GM21381 (cell line): ENCODE measurements at regions not wholly inside any gene's neighbourhood (a gene's known extent, or its start where the extent isn't known, plus 50 kb on each side); places are given as distances from the start of the nearest gene placed in this dataset.

Experiments
- ATAC-seq: cut with Tn5 transposase; IDR thresholded peaks from one replicate; pipeline ENCODE4 v1.9.1; 2021; ENCODE audit warnings: mild to moderate bottlenecking, moderate library complexity; ENCODE audit not compliant: unreplicated experiment

DNA sequence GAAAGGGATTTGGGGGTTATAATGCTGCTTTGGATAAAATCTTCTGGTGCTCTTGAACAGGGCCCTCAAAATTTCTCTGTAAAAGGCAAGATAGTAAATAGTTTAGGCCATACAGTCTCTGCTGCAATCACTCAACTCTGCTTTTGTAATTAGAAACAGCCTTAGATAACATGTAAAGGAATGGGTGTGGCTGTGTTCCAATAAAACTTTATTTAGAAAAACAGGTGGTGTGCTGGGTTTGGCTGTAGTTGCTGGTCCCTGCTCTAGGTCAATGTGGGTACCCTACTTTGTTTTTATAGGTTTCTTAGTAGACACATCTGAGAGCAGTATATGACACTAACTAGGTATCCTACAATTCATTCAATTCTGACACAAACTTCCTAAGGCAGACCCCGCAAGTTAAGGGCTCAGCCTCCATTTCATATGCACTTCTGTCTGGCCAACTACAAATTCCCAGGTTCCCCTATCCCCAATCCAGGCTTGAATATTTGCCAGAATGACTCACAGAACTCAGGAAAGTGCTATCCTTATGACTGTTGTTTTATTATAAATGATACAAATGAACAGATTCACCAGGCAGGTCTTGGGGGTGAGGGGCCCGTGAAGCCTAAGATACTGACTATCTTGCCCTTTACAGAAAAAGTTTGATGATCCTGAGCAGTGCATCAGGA lies 349.9 kb downstream of the RPS24 start:
- ATAC-seq: no peak

DNA sequence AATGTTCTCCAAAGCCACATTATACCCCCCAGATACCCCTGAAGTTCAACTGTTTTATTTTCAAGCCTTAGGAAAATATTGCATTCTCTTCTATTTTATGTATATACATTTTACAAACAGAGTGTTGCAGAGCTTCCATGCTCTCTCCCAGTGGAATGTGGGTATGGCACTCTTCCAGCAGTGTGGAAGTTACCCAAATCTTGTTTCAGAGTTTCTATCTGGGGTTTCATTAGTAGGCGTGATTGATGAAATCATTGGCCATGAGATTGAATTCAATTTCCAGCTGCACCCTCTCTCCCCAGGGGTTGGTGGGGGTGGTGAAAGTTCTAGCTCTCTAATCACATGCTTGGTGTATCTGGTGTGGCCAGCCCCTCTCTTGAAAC lies 350.4 kb downstream of the RPS24 start:
- ATAC-seq: no peak

DNA sequence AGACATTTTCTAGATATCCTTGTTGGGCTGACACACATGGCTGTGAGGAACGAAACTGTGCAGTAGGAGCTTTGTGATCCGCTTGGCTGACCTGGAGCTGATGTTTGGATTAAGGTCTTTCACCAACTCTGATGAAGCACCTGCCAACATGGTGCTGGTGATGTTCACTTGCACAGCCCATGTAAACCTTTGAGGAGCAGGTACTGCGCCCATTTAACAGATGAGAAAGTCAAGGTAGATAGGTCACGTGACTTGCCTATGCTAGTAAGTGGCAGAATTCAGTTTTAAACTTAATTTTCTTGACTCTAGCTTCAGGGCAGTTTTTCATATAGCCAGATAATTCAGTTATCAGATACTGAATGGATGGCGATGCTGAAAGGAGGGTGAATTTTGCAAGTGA lies 351.9 kb downstream of the RPS24 start:
- ATAC-seq: no peak

DNA sequence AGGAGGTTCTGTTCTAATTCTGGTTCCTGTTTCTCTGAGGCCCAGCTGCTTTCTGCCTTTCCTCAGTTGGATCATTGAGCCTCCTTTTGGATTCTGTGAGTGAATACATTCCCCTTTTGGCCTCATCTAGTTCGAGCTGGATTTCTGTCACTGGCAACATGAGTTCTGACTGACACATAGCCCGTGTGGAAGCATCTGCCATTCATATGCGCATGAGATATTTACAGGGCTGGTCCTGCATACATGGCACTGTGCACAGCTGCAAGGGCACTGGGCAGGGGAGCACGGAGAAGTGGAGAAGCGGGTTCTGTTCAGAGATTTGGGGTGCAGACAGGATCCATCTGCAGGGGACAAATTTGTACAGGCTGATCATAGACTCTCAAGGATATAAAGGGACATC lies 352.8 kb downstream of the RPS24 start:
- no peak for ATAC-seq

DNA sequence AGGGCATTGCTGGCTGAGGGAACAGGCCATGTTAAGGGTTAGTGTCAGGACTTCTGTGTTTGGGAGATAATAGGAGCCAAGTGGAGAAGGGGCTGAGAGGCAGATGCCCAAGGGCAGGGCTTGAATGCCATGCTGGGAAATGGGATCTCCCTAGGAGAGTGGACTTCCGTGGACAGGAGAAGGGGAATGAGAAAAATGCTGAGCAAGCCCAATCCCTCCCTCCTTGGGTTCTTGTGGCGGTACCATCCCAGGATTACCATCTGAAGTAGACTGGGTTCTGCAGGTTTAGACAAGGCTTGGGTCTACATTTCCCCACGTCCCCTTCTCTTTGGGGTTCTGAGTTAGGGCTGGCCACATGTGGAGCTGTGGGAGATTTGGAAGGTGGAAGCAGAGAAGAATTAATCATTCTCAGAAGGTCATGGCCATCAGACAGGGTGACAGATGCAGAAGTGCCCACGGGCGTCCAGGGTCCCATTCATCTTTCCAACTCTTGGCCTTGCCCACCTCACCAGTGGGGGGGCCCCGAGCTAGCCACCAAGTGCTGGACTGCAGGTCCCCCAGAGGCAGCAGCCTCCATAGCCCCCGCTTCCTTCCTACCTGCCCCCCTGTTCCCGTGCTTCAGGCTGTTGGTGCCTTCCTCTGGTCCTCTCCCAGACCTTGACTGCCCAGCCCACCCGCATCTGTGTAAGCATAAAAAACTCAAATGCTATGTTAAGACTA lies 354.8 kb downstream of the RPS24 start:
- no peak for ATAC-seq

DNA sequence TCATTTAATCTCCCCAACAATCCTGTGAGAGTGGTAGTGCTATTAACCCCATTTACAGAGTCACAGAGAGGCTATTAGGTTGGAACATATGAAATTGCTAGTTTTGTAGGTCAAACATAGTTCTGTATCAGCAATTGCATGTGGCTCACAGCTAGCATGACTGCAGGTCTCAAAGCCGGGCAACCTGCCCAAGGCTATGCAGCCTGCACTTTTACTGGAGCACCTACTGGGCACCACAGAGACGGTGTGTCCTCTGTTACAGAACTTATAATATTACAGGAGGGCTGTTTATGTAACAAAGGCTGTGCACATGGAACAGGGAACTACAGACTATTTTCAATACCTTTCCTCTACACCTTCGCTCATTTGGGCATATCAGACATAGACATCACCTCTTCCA lies 355.8 kb downstream of the RPS24 start:
- ATAC-seq: no peak

DNA sequence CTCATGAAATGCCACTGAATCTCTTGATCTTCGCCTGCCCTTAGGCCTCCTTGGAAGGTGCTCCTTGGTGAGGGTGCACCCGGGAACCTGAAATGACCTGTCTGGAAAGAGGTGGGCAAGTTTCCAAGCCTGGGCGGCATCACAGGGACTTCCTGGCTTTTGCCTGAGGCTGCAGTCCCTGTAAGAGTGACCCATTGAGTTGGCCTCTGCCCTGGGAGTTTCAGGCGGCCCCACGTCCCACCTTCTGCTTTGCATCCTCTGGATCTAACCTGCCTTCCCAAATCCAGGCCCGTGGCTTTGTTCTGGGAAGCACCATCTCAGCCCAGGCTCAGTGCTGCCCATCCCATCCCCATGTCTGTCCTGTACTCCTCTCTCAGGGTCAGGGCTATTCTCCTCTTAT lies 356.4 kb downstream of the RPS24 start:
- ATAC-seq: no peak

DNA sequence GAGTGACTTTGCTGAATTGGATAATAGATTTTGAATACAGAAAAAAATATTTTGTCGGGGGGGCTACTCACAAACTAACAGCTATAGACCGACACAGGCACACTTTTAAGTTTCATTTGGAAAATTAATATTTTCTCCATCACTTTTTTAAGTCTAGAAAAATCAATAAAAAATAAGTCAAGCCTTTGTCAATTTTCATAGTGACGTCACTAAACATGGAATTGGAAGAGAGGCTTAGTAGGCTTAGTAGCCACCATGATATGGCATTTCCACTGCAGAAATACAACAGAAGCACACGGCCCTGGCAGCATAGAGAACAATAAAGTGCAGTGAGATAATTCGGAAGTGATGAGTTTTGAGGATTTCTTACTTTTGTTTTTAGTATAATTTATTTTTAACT lies 357.2 kb downstream of the RPS24 start:
- no peak for ATAC-seq

DNA sequence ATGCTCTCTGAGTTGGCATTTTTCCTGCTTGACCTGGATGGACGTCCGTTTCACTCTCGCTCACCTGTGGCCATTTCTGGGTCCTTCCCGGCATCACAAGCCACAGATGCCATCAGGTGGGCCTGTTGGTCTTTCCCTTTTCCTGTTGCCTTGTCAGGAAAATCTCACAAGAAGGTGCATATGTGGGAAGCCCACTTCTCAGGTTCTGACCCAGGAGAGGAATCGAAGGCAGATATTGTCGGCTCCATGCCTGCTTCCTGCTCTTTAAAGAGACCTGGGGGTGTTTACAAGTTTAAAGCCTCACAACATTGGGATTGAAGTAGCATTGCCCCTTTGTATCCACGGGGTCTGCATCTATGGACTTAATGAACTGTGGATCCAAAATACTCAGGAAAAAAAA lies 357.9 kb downstream of the RPS24 start:
- no peak for ATAC-seq

DNA sequence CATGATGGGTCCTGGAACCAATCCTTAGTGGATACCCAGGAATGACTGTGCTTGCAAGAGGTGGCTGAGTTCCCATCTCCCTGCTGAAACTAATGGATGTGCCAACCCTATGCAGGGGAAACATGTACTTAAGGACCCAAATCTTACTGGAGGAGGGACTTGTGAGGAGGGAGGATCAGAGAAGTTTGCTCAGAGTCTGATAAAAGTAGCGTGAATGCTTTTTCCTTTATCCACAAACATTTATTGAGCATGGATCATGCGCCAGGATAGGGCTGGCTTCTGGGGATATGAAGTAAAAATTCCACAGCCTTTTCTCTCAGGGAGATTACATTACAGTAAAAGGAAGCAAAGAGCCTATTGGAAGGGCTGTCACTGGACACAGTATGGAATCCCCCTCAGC lies 358.5 kb downstream of the RPS24 start:
- no peak for ATAC-seq

DNA sequence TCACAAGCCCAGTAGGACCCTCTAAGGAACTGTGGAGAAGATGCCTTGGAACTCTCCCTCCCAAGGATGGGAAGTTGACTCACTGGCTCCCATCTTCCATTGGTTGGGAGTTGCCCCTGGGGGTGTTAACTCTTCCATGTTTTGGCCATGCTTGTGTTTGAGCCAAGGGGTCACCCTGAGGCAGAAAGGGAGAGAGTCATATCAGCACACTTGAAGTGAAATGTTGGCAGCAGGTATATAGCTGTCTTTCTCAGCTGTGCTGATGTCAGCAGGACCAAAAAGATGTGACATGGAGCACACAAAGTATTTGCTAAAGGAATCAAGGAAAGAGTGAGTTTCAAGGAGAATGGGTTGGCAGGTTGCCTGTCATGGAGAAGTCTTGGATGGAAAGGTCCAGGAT lies 359.4 kb downstream of the RPS24 start:
- no peak for ATAC-seq

DNA sequence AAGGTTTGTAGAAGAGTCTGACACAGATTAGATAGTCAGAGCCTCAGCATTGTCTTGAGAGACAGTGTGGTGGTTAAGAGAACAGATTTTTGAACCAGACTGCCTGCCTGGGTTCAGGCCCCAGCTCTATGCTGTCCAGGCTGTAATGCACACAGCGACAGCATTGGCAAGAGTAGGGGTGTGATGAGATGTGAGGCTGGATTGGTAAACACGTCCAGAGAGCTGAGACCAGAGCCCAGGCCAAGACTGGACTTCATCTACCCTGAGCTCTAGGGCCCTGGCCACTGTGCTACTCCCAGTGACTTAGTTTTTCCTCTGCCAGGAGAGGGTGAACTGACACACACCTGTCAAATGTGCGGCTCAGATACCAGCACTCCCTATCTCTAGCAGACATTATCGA lies 360.4 kb downstream of the RPS24 start:
- ATAC-seq: no peak

DNA sequence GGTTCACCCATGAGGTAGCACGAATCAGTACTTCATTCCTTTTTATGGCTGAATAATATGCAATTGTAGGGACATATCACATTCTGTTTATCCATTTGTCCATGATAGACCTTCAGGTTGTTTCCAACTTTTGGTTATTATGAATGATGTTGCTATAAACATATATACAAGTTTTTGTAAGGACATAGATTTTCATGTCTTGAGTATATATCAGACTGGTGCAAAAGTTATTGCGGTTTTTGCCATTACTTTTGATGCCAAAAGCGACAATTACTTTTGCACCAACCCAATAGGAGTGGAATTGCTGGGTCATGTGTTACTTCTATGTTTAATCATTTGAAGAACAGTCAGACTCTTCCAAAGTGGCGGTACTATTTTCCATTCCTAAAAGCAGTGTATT lies 361.5 kb downstream of the RPS24 start:
- ATAC-seq: no peak

DNA sequence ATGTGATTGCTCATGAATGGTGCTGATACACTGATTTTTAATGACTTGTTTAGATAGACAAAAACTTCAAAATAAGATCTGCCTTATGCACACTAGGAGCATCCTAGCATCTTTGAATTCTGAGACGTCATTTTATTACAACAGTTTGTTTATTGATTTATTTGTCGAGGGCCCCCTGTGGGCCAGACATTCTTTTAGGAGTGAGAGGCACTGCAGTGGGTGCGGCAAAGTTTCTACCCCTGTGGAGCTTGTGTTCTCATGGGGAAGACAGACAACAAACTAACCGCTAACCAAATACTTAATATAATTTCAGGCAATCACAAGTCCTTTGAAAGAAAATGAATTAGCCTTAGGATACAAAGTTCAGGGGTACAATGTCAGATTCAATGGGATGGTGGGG lies 363.1 kb downstream of the RPS24 start:
- no peak for ATAC-seq

DNA sequence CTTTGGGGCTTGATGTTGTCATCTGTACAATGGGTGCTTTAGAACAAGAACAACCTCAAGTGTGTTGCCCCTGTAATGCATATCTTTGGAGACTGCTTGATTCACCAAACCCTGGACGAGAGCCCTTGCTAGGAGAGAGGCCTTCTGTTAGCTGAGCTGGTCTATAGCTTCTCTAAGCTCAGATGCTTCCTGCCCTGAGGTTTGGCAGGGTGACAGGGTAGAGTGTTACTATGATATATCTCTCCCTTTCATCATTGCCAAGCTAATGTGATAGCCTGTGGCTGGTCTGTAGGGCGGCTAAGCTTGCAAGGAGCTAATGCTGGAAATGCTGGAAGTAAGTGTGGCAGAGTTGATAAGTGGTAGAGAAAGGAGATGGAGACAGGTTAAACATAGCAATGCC lies 364.1 kb downstream of the RPS24 start:
- no peak for ATAC-seq

DNA sequence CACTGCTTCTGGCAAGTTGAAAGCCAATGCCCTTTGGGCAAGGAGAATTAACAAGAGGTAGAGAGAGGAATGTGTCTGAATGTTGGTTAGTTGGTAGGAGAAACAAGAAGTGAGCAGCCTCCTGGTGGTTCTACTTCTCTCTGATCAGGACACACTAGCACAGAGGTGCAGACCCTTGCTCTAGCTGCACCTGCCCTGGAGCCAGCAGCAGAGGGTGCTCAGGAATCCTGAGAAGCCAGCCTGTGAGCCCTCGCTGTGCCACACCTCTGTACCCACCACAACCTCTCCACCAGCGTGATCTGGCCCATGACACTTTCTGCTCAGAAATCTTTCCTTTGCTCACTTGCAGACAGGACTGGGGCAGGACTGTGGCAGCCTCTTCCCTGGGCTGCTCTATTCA lies 364.7 kb downstream of the RPS24 start:
- no peak for ATAC-seq

DNA sequence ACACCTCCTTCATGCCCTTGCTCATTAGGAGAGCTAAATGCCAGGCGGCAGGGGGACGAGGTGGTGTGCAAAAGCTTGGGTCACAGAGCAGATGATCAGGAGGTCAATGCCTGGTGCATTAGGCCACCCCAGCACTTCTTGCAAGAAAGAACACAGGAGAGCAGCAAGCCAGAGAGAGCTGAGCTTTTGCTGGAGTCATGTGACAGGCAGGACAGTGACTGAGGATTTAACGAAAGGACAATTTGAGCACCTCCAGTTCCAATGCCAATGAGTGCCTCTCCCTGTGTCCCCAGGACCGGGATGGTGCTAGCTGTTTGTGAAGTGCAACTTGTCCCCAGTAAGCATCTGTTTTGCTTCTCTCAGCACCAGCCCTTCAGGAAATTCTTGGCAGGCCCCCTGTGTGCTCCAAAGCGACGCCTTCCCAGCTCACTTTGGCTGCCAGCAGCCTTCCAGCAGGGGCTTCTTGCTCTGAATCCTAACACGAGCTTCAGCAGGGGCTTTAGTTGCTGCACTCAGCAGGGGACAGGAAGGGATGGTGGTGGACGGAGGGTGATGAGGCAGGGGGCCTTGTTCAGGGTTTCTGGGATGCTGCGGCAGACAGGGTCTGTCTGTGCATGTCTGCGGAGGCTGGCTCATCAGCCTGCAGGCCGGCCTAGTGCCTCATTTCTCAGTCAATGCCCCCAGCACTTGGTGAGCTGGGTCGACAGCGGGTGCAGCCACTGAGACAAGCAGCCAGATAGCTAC lies 368.1 kb downstream of the RPS24 start:
- no peak for ATAC-seq

DNA sequence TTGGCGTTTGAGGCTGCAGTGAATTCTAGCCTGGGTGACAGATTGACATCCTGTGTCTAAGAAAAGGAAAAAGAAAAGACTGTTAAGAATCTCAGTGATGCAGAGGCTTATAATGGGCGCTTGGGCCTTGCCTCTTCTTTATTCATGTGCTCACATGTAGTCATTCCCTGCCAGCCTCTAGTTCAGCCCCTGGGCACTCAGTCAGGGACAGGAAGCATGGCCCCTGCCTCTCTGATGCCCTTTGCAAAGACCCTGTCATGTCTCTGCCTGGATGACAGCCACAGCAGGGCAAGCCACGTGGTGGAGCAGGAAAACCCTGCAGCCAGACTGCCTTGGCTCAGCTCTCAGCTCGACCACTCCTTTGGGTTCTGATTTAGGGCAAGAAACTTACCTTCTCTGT lies 368.9 kb downstream of the RPS24 start:
- ATAC-seq: no peak

DNA sequence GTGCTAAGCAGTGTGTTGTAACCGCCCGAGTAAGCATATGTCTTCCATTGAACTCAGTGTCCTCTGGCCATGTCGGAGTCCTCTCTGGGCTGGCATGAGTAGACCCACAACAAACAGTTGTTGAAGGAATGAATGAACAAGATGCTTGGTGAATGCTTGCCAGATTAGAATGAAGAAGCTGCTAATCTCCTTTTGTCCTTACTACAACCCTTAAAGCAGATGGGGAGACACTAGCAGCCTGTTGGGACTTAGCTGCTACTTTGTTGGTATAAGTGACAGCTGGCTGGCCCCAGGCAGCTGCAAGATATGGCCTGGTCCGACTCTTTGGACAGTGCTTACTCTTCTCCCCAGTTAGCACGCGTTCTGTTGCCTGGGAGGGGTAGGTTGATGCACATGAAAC lies 370.1 kb downstream of the RPS24 start:
- ATAC-seq: no peak

DNA sequence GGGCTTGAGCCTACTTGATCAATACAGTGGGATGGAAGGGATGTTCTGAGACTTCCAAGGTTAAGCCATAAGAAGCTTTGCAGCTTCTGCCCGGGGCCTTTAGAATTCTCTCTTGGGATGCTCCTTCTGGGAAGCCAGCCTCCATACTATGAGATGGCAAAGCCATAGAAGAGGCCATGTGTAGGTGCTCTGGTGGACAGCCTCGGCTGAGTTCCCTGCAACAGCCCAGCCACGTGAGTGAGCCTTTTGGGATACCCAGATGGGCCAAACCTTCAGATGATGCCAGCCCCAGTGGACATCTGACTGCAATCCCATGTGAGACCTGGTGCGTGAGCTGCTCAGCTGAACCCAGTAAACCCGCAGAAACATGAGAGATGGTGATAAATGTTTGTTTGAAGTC lies 370.6 kb downstream of the RPS24 start:
- no peak for ATAC-seq

DNA sequence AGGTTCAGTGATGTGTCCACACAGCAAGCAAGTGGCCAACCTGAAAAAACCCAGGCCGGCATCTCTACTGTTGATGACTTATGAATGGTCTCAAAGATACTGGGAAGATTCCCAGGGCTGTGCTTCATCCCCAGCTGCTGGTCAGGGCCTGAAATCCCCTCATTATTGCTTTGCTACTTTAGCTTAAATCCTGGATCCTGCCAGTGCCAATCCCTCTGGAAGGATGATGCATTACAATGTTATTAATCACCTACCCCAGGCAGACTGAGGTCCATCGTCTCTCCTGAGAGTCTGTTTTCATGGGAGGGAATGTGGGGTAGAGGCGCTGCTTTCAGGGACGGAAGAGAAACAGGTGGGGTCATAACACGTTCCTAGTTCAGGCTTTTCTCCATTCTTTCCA lies 371.6 kb downstream of the RPS24 start:
- no peak for ATAC-seq

DNA sequence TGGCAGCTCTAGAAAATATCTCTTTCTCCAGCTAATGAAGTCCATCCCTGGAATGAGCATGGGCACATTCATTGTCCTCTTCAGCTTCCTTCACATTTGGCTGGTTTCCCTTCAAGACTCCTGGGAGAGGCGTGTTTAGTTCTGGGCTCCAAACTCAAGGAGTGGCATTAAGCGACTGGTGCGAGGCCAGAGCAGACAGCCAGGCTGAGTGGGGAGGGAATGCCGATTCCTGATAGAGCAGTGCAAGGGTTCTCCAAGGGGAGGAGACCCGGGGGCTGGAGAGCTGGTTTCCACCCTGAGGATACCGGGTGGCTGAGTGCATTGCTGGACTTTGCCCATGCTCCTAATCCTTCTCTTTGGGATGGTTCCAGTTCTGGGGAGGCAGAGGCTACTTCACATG lies 372.1 kb downstream of the RPS24 start:
- ATAC-seq: no peak
